ENCODE measurements at regions not wholly inside any gene's neighbourhood (a gene's known extent, or its start where the extent isn't known, plus 50 kb on each side); places are given as distances from the start of the nearest gene placed in this dataset.

DNA sequence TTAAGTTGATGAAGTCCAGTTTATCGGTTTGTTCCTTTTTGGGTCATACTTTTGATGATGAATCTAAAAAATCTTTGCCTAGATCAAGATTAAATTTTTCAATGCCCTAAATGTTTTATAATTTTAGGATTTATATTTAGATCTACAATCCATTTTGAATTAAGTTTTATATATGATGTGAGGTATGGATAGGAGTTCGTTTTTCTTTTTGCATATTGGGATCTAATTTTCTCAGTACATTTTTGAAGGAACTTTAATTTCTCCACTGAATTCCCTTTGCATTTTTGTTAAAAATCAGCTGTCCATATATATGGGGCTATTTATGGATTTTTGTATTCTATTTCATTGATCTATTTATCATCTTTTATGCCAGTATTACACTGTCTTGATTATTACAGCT, 125.5 kb upstream of the HS3ST2 start:
- no peak overlapping the region for H3K27ac Mint-ChIP-seq (ENCODE audit: unreplicated experiment)
- ChIA-PET POLR2A (no interaction called here), CTCF (no interaction called here)
- H3K9me3 Mint-ChIP-seq (ENCODE audit: unreplicated experiment): no peaks in the 10 kb centered on the region
- Histone ChIP-seq H3K4me3 (ENCODE audit: low read depth, low read length) (no peak overlapping the region), H3K4me1 (no peaks in the 10 kb centered on the region), H3K9me3 (peaks cover 16% of the 10 kb centered on the region), H3K27me3 (replicated peaks; ENCODE audit: control insufficient read depth, insufficient read depth, low read length) (no peaks in the 10 kb centered on the region), H3K36me3 (ENCODE audit: control insufficient read depth, insufficient read depth, low read length) (no peaks in the 10 kb centered on the region)
- H3K4me1 Mint-ChIP-seq (ENCODE audit: low read depth, unreplicated experiment): no peaks in the 10 kb centered on the region
- no peak for TF ChIP-seq CTCF (IDR thresholded peaks at IDR 0.05; ENCODE audit: insufficient read depth in 1 of 2, low read depth in 1 of 2, low read length in 1 of 2, severe bottlenecking in 1 of 2, unreplicated experiment in 1 of 2)
- intact Hi-C loops (cut with micrococcal nuclease; ENCODE audit: unreplicated experiment): no loop called here
- H3K4me3 Mint-ChIP-seq (ENCODE audit: unreplicated experiment): no peak overlapping the region
- no peaks in the 10 kb centered on the region for H3K27me3 Mint-ChIP-seq (ENCODE audit: insufficient read depth, unreplicated experiment)
- no peak for DNase-seq
- no peaks in the 10 kb centered on the region for H3K36me3 Mint-ChIP-seq (ENCODE audit: insufficient read depth, unreplicated experiment)
- BruUV-seq (replicated peaks): no TSS peak

GRCh38 chr16:22688930-22689329, 125.0 kb upstream of the HS3ST2 start:
- DNase-seq: no peak
- Mint-ChIP-seq H3K36me3 (ENCODE audit: insufficient read depth, unreplicated experiment) (no peaks in the 10 kb centered on the region), H3K9me3 (ENCODE audit: unreplicated experiment) (no peaks in the 10 kb centered on the region), H3K27me3 (ENCODE audit: insufficient read depth, unreplicated experiment) (no peaks in the 10 kb centered on the region), H3K27ac (ENCODE audit: unreplicated experiment) (no peak overlapping the region), H3K4me1 (ENCODE audit: low read depth, unreplicated experiment) (no peaks in the 10 kb centered on the region), H3K4me3 (ENCODE audit: unreplicated experiment) (no peak overlapping the region)
- no peak overlapping the region for H3K4me3 ChIP-seq (ENCODE audit: low read depth, low read length)
- ChIA-PET CTCF (no interaction called here), POLR2A (no interaction called here)
- no TSS peak for BruUV-seq (replicated peaks)
- intact Hi-C loops (cut with micrococcal nuclease; ENCODE audit: unreplicated experiment): no loop called here
- TF ChIP-seq CTCF (IDR thresholded peaks at IDR 0.05; ENCODE audit: insufficient read depth in 1 of 2, low read depth in 1 of 2, low read length in 1 of 2, severe bottlenecking in 1 of 2, unreplicated experiment in 1 of 2): no peak
- H3K27me3 ChIP-seq (replicated peaks; ENCODE audit: control insufficient read depth, insufficient read depth, low read length): no peaks in the 10 kb centered on the region
- no peaks in the 10 kb centered on the region for H3K36me3 ChIP-seq (ENCODE audit: control insufficient read depth, insufficient read depth, low read length)
- H3K9me3 ChIP-seq: peaks cover 16% of the 10 kb centered on the region
- H3K4me1 ChIP-seq: no peaks in the 10 kb centered on the region

GRCh38 chr16:22691335-22691734, 122.6 kb upstream of the HS3ST2 start:
- Mint-ChIP-seq H3K4me1 (ENCODE audit: low read depth, unreplicated experiment) (no peaks in the 10 kb centered on the region), H3K36me3 (ENCODE audit: insufficient read depth, unreplicated experiment) (no peaks in the 10 kb centered on the region), H3K4me3 (ENCODE audit: unreplicated experiment) (no peak overlapping the region), H3K27me3 (ENCODE audit: insufficient read depth, unreplicated experiment) (no peaks in the 10 kb centered on the region), H3K9me3 (ENCODE audit: unreplicated experiment) (no peaks in the 10 kb centered on the region), H3K27ac (ENCODE audit: unreplicated experiment) (no peak overlapping the region)
- BruUV-seq (replicated peaks): no TSS peak
- TF ChIP-seq CTCF (IDR thresholded peaks at IDR 0.05; ENCODE audit: insufficient read depth in 1 of 2, low read depth in 1 of 2, low read length in 1 of 2, severe bottlenecking in 1 of 2, unreplicated experiment in 1 of 2): no peak
- Histone ChIP-seq H3K36me3 (ENCODE audit: control insufficient read depth, insufficient read depth, low read length) (no peaks in the 10 kb centered on the region), H3K4me1 (no peaks in the 10 kb centered on the region), H3K9me3 (peaks cover 15% of the 10 kb centered on the region), H3K27me3 (replicated peaks; ENCODE audit: control insufficient read depth, insufficient read depth, low read length) (no peaks in the 10 kb centered on the region), H3K4me3 (ENCODE audit: low read depth, low read length) (no peak overlapping the region)
- DNase-seq: no peak
- CTCF ChIA-PET: no interaction called here
- intact Hi-C loops (cut with micrococcal nuclease; ENCODE audit: unreplicated experiment): no loop called here
- POLR2A ChIA-PET: no interaction called here

Data from Caco-2 (cell line).